ENCODE measurements at regions not wholly inside any gene's neighbourhood (a gene's known extent, or its start where the extent isn't known, plus 50 kb on each side); places are given as distances from the start of the nearest gene placed in this dataset.

GRCh38 chr5:166493040-166493439 lies 1798.4 kb upstream of the WWC1 start:
- no peak overlapping the region for H3K4me2 ChIP-seq (ENCODE audit: low read length)
- TF ChIP-seq CTCF (IDR thresholded peaks at IDR 0.05; ENCODE audit: low read length) (no peak), EZH2 (IDR thresholded peaks at IDR 0.05; ENCODE audit: borderline replicate concordance, low read length) (no peak)
- H3K27ac ChIP-seq (ENCODE audit: low read depth, low read length, poor library complexity, severe bottlenecking) = no peak overlapping the region
- no peaks in the 10 kb centered on the region for H3K9me3 ChIP-seq (ENCODE audit: low read length)
- no peaks in the 10 kb centered on the region for H4K20me1 ChIP-seq (ENCODE audit: insufficient read depth, low read length)
- no peaks in the 10 kb centered on the region for H3K36me3 ChIP-seq (ENCODE audit: insufficient read depth, low read length)
- H3K4me1 ChIP-seq (ENCODE audit: insufficient read depth, low read length, severe bottlenecking) = no peaks in the 10 kb centered on the region
- no peak overlapping the region for H2AFZ ChIP-seq (ENCODE audit: low read length)
- no peaks in the 10 kb centered on the region for H3K27me3 ChIP-seq (ENCODE audit: insufficient read depth, low read length)
- H3F3A ChIP-seq (ENCODE audit: insufficient read depth, low read length) = no peaks in the 10 kb centered on the region
- H3K79me2 ChIP-seq (ENCODE audit: insufficient read depth, low read length) = no peaks in the 10 kb centered on the region
- no peak overlapping the region for H3K9ac ChIP-seq (ENCODE audit: low read length)
- no peak overlapping the region for H3K4me3 ChIP-seq (ENCODE audit: low read depth, low read length, poor library complexity, severe bottlenecking)
- H3K9me2 ChIP-seq (ENCODE audit: low read depth, low read length) = no peaks in the 10 kb centered on the region

DNA sequence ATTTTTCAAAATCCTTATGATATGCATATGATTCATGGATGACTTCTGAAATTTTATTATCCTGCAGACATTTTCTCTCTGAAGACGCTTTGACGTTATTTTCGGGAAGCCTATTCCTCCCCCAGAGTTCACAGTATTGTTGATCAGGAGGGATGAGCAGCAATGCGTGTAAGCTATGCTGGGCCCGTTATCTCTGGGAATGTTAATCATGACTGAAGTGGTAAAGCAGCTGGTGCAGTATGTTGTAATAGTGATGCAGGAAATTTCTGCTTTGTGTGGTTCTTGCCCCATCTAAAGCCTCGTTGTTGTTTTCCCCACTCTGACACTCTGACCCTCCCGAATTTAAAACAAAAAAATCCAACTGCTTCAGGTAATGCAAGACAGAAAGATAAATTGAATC lies 1797.8 kb upstream of the WWC1 start:
- H3K9ac ChIP-seq (ENCODE audit: low read length) = no peak overlapping the region
- H3K27ac ChIP-seq (ENCODE audit: low read depth, low read length, poor library complexity, severe bottlenecking) = no peak overlapping the region
- H3K4me3 ChIP-seq (ENCODE audit: low read depth, low read length, poor library complexity, severe bottlenecking) = no peak overlapping the region
- no peaks in the 10 kb centered on the region for H3K9me2 ChIP-seq (ENCODE audit: low read depth, low read length)
- no peaks in the 10 kb centered on the region for H4K20me1 ChIP-seq (ENCODE audit: insufficient read depth, low read length)
- H2AFZ ChIP-seq (ENCODE audit: low read length) = no peak overlapping the region
- no peaks in the 10 kb centered on the region for H3K79me2 ChIP-seq (ENCODE audit: insufficient read depth, low read length)
- no peaks in the 10 kb centered on the region for H3K4me1 ChIP-seq (ENCODE audit: insufficient read depth, low read length, severe bottlenecking)
- TF ChIP-seq CTCF (IDR thresholded peaks at IDR 0.05; ENCODE audit: low read length) (no peak), EZH2 (IDR thresholded peaks at IDR 0.05; ENCODE audit: borderline replicate concordance, low read length) (no peak)
- no peaks in the 10 kb centered on the region for H3K36me3 ChIP-seq (ENCODE audit: insufficient read depth, low read length)
- no peaks in the 10 kb centered on the region for H3F3A ChIP-seq (ENCODE audit: insufficient read depth, low read length)
- H3K9me3 ChIP-seq (ENCODE audit: low read length) = no peaks in the 10 kb centered on the region
- H3K4me2 ChIP-seq (ENCODE audit: low read length) = no peak overlapping the region
- H3K27me3 ChIP-seq (ENCODE audit: insufficient read depth, low read length) = no peaks in the 10 kb centered on the region

DNA sequence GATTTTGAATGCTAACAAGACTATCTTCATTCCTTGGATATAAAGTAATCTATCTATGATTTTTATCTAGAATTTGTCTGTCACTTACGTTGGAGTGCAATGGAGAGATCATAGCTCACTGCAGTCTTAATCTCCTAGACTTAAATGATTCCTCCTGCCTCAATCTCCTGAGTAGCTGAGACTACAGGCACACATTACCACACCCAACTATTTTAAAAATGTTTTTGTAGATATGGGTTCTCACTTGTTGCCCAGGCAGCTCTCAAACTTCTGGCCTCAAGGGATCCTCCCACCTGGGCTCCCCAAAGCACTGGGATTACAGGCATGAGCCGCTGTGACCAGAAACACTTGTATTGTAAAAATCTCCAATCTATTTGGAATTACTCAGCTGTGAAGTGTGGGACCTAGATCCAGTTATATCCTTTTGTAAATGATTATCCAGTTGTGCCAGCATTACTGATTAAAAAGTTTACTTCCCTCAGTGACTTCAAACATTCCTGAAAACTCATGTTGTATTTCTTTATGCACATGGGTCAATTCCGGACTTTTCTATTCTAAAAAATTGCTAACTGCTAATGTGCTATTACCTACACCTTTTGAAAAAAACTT lies 1793.8 kb upstream of the WWC1 start:
- Histone ChIP-seq H3F3A (ENCODE audit: insufficient read depth, low read length) (no peaks in the 10 kb centered on the region), H3K9me3 (ENCODE audit: low read length) (no peaks in the 10 kb centered on the region), H3K36me3 (ENCODE audit: insufficient read depth, low read length) (no peaks in the 10 kb centered on the region), H3K9me2 (ENCODE audit: low read depth, low read length) (no peaks in the 10 kb centered on the region), H3K27me3 (ENCODE audit: insufficient read depth, low read length) (no peaks in the 10 kb centered on the region), H3K4me1 (ENCODE audit: insufficient read depth, low read length, severe bottlenecking) (no peaks in the 10 kb centered on the region), H3K4me3 (ENCODE audit: low read depth, low read length, poor library complexity, severe bottlenecking) (no peak overlapping the region), H3K79me2 (ENCODE audit: insufficient read depth, low read length) (no peaks in the 10 kb centered on the region), H3K9ac (ENCODE audit: low read length) (no peak overlapping the region), H3K4me2 (ENCODE audit: low read length) (no peak overlapping the region), H2AFZ (ENCODE audit: low read length) (no peak overlapping the region), H4K20me1 (ENCODE audit: insufficient read depth, low read length) (no peaks in the 10 kb centered on the region), H3K27ac (ENCODE audit: low read depth, low read length, poor library complexity, severe bottlenecking) (no peak overlapping the region)
- TF ChIP-seq EZH2 (IDR thresholded peaks at IDR 0.05; ENCODE audit: borderline replicate concordance, low read length) (no peak), CTCF (IDR thresholded peaks at IDR 0.05; ENCODE audit: low read length) (no peak)
